ENCODE measurements at regions not wholly inside any gene's neighbourhood (a gene's known extent, or its start where the extent isn't known, plus 50 kb on each side); places are given as distances from the start of the nearest gene placed in this dataset.

GRCh38 chr9:75833778-75834177 lies 56.7 kb upstream of the PCSK5 start:
- in situ Hi-C loops (cut with HindIII; ENCODE audit: low pct_ligation_motif_present, low sequenced_read_pairs), result no loop called here
- H3K4me3 ChIP-seq (ENCODE audit: low read depth, low read length), result no peak overlapping the region
- TF ChIP-seq CTCF (IDR thresholded peaks at IDR 0.05; ENCODE audit: low read depth, low read length, missing control alignments), result no peak
- DNase-seq, result no peak
- no peaks in the 10 kb centered on the region for H3K27me3 ChIP-seq (replicated peaks)
- no peaks in the 10 kb centered on the region for H3K36me3 ChIP-seq (replicated peaks)
- H3K27ac ChIP-seq, result no peak overlapping the region

- DNase-seq, result no peak
- Histone ChIP-seq H3K36me3 (replicated peaks) (no peaks in the 10 kb centered on the region), H3K4me3 (ENCODE audit: low read depth, low read length) (no peak overlapping the region), H3K27me3 (replicated peaks) (no peaks in the 10 kb centered on the region), H3K27ac (no peak overlapping the region)
- in situ Hi-C loops (cut with HindIII; ENCODE audit: low pct_ligation_motif_present, low sequenced_read_pairs), result no loop called here
- TF ChIP-seq CTCF (IDR thresholded peaks at IDR 0.05; ENCODE audit: low read depth, low read length, missing control alignments), result no peak
Measured at GRCh38 chr9:75834878-75835277, 55.6 kb upstream of the PCSK5 start.

Data from brain microvascular endothelial cell (primary cell).